ENCODE measurements at regions not wholly inside any gene's neighbourhood (a gene's known extent, or its start where the extent isn't known, plus 50 kb on each side); places are given as distances from the start of the nearest gene placed in this dataset.
A peak's percentile ranks its signal among the peaks of the same experiment; 100 is the strongest.

DNA sequence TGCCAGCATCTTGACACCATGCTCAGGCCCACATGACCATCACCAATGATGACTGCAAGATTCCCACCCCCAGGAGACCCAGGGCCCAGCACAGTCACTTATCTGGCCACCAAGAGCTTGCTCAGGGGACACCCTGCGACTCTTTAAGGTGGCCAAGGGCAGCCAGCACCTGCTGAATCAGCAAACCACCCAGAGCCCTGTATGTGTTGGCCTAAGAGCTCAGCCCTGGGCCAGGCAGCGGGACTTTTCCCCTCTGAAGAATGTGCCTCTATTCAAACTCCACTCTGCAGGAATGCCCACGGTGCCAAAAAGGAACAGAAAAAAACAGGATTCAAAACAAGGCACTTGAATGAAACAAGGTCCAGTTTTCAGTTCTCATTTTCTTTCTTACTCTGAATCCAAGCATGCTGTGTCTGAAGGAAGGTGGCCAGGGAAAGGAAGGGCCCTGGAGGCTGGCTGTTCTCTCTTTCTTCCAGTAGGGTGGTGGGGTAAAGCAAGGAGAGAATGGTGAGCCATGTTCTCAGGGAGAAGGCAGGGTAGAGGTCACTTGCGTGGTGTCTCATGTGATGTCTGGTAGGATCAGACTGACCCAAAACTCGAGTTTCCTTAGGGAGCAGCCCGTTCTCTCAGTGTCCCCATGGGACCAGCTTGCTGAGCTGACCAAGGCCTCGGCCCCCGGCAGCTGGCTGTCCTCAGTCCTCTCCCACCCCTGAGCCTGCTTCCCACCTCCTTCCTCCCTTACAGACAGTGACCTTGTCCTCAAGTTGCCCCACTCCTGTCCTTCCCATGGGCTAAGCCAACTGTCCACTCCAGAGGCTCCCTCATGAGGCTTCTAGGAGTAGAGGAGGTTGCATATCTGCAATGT lies 150.0 kb downstream of the RNF152 start:
- Mint-ChIP-seq H3K36me3 (ENCODE audit: low read depth) (no peaks in the 10 kb centered on the region), H3K4me3 (no peak overlapping the region), H3K9me3 (no peaks in the 10 kb centered on the region), H3K4me1 (no peaks in the 10 kb centered on the region), H3K27me3 (ENCODE audit: low read depth) (peaks cover 4% of the 10 kb centered on the region), H3K27ac (no peak overlapping the region)
- TF ChIP-seq, protein P1, sequence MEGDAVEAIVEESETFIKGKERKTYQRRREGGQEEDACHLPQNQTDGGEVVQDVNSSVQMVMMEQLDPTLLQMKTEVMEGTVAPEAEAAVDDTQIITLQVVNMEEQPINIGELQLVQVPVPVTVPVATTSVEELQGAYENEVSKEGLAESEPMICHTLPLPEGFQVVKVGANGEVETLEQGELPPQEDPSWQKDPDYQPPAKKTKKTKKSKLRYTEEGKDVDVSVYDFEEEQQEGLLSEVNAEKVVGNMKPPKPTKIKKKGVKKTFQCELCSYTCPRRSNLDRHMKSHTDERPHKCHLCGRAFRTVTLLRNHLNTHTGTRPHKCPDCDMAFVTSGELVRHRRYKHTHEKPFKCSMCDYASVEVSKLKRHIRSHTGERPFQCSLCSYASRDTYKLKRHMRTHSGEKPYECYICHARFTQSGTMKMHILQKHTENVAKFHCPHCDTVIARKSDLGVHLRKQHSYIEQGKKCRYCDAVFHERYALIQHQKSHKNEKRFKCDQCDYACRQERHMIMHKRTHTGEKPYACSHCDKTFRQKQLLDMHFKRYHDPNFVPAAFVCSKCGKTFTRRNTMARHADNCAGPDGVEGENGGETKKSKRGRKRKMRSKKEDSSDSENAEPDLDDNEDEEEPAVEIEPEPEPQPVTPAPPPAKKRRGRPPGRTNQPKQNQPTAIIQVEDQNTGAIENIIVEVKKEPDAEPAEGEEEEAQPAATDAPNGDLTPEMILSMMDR (IDR thresholded peaks at IDR 0.05; ENCODE audit: unreplicated experiment in 3 of 3) = no peak

DNA sequence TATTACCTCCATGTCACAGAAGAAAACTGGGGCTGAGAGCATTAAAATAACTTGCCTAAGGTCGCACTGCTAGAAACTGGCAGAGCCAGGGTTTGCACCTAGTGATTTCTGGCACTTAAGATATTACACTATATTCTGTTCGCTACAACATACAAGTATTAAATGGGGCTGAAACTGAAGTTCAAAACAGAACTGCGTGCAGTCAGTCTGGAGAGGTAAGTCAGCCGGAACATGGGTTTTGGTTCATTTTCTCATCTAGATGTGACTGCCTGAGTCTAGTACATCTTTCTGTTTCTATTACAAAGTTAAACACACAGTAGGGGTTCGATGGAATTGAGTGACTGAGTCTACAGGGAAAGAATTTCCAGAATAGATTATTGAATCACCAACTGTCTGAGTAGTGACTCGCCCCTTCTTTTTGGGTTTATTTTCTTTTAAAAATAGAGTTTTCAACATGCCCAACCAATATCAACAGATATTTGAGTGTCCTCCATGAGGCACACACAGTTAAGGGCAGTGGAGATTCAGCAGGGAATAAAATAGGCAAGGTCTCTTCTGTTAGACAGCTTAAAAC lies 150.8 kb downstream of the RNF152 start:
- no peaks in the 10 kb centered on the region for H3K4me1 Mint-ChIP-seq
- H3K27me3 Mint-ChIP-seq (ENCODE audit: low read depth) = no peaks in the 10 kb centered on the region
- H3K4me3 Mint-ChIP-seq = no peak overlapping the region
- H3K27ac Mint-ChIP-seq = no peak overlapping the region
- H3K36me3 Mint-ChIP-seq (ENCODE audit: low read depth) = no peaks in the 10 kb centered on the region
- H3K9me3 Mint-ChIP-seq = no peaks in the 10 kb centered on the region
- TF ChIP-seq, protein P1 (IDR thresholded peaks at IDR 0.05; ENCODE audit: unreplicated experiment in 3 of 3) = no peak

DNA sequence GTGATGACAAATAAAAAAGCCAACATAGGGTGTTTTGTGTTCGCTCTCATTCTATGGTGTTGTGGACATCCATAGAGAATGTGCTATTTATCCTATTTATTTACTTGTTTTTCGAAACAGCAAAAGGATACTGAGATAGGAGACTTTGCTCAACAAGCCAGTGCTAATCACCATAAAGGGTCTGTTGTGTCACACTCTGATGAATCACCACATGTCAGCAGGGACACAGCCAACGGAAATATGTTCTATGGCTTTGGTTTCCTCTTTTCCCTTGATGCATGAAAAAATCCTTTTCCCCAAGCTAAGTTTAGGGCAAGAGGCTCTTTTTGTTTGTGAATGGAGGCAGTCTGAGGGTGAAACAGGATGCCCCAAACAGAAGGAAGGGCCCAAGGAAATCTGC lies 154.3 kb downstream of the RNF152 start:
- H3K36me3 Mint-ChIP-seq (ENCODE audit: low read depth) = no peaks in the 10 kb centered on the region
- H3K4me3 Mint-ChIP-seq = no peak overlapping the region
- H3K4me1 Mint-ChIP-seq = peaks cover 5% of the 10 kb centered on the region
- H3K27me3 Mint-ChIP-seq (ENCODE audit: low read depth) = peaks cover 6% of the 10 kb centered on the region
- no peaks in the 10 kb centered on the region for H3K9me3 Mint-ChIP-seq
- no peak overlapping the region for H3K27ac Mint-ChIP-seq
- TF ChIP-seq, protein P1 (IDR thresholded peaks at IDR 0.05; ENCODE audit: unreplicated experiment in 3 of 3) = no peak

DNA sequence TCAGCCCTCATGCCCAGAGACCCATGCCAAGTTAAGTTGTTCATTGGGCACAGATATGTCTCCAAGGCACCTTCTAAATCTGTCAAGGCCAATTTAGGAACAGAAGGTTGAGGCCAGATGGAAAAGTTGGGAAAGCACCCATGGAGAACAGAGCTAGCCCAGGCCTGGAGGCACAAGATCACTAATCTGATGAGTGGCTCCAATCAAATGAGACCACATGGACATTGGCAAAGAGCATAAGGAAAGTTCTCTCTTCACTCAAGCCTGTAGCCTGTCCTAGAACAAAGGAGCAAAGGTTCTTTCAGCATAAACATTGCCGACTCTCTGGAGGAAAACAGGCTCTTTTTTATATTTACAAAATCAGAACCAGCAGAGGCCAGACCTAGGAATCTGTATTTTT lies 154.8 kb downstream of the RNF152 start:
- Mint-ChIP-seq H3K27ac (no peak overlapping the region), H3K27me3 (ENCODE audit: low read depth) (peaks cover 6% of the 10 kb centered on the region), H3K4me3 (no peak overlapping the region), H3K9me3 (no peaks in the 10 kb centered on the region), H3K36me3 (ENCODE audit: low read depth) (no peaks in the 10 kb centered on the region), H3K4me1 (peaks cover 5% of the 10 kb centered on the region)
- TF ChIP-seq, protein P1 (IDR thresholded peaks at IDR 0.05; ENCODE audit: unreplicated experiment in 3 of 3) = no peak

DNA sequence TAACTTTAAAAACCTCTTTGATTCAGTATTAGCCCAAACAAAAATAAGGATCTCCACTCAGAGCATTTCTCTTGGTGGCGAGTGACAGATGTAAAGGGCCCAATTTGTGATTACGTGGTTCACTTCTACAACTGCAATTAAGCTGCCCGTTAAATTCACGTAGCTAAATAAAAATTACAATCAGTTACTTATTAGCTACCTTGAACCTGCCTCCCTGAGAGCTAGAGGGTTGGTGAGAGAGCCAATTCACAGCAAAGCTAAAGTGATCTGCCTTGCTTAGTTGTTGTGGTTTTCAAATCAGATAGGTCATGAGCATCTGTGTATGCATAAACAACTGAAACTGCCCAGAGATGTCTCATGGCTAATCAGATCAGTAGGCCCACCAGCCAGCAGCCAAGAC lies 156.7 kb downstream of the RNF152 start:
- no peaks in the 10 kb centered on the region for H3K9me3 Mint-ChIP-seq
- TF ChIP-seq, protein P1 (IDR thresholded peaks at IDR 0.05; ENCODE audit: unreplicated experiment in 3 of 3) = no peak
- no peak overlapping the region for H3K4me3 Mint-ChIP-seq
- peaks cover 6% of the 10 kb centered on the region for H3K27me3 Mint-ChIP-seq (ENCODE audit: low read depth)
- peaks cover 5% of the 10 kb centered on the region for H3K4me1 Mint-ChIP-seq
- H3K36me3 Mint-ChIP-seq (ENCODE audit: low read depth) = no peaks in the 10 kb centered on the region
- H3K27ac Mint-ChIP-seq = peak overlapping the region in 2 of 3 experiments; percentile 38 to 91
